Epidermal melanocyte (primary cell): ENCODE measurements at regions not wholly inside any gene's neighbourhood (a gene's known extent, or its start where the extent isn't known, plus 50 kb on each side); places are given as distances from the start of the nearest gene placed in this dataset.
"Not testable (repeated sequence)": the region's sequence is repeated elsewhere in the genome, so short reads cannot be mapped to it uniquely, and the experiment has no call there.

Source experiments
- DNase-seq: peaks from one replicate; pipeline ENCODE4 v3.0.0; 2011; ENCODE audit warnings: low spot score; ENCODE audit not compliant: insufficient read length

DNA sequence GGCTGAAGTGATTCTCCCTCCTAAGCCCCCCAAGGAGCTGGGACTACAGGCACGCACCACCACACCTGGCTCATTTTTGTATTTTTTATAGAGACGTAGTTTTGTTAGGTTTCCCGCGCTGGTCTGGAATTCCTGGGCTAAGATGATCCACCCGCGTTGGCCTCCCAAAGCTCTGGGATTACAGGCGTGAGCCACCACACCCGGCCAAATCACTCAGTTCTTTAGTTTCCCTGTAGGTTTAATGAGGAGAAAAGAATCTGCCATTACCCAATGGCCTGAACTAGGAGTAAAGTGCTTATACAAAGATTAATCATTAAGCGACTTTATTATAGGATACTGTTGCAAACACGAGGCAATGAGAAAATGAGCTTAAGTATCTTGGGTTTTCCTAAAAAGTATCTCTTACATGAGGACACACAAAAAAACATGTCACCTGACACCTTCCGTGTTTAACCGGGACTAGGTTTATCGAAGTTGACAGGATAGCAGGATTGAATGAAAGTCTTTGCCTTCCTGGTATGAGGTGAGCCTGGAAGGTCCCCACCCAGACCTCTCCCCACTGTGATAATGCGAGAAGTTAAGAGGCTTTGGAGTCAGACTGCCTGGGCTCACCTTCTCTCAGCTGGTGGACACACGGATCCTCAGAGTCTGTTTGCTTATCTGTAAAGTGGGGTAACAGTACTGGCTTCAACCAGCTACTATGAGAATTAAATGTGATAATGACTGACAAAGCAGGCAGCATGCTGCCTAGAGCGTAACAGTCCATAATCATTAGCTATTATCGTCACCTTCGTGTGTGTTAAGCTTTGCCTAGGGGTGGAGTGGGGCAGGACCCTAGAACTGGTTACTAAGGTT, 133.5 kb upstream of the KRAS start:
- DNase-seq: no peak

DNA sequence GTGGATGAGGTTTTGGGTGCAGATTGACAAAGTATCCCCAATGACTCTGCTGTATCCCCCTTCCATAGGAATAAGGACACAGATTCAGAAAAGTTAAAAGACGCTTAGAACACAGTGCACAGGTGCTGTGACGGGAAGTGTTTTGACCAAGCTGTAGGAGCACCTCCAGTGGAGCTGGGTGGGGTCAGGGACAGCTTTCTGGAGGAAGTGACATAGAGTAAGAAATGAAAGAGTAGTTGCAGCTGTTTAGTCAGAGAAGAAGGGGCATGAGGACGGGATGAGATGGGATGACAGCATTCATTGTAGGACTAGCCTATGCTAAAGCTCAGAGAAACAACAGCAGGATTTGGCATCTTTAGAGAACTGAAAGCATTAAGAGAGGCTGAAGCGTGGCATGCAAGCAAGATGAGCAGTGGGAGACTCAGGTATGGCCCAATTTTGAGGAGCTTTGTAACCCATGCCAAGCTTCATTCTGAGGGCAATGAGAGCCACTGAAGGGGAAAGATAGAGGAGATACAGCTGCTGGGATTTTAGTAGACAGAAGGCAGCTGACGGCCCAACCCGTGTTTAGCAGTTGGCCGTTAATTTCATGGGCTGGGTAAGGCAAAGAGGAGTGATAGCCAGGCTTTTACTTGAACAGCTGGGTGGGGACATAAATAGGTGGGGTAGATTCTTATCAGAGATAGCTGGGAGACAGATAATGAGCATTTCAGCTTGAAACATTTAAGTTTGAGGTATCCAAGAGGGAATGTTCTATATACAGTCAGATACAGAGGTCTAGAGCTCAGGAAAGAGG, 131.8 kb upstream of the KRAS start:
- no peak for DNase-seq

DNA sequence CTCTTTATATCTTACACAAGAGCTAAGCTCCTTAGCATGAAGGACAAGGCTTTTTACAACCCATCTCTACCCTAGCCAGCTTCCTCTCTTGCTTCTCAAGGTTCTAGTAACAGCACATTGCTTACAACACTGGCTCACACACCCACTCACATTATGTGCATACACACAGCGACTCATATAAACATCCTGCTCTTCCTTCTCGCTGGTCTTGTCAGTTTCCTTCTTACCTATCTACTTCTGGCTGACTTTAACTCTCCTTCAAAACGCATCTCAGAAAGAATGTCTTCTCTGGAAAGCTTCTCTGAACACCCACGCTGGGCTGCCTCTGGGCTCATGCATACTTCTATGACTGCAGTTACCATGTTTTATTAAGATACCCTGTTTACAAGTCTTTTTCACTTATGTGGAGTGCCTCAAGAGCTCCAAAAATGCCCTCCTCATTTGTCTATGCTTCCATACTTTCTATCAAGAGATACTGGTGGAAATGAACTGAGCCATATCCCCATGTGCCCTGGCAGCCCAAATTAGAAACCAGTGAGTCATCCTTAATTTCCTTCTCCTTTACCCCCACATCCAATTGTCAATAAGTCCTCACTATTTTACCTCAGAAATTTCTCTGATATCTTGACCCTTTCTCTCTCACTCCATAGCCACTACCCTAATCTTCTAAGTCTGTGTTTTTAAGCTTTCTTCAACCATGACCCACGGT, 126.9 kb upstream of the KRAS start:
- no peak for DNase-seq

DNA sequence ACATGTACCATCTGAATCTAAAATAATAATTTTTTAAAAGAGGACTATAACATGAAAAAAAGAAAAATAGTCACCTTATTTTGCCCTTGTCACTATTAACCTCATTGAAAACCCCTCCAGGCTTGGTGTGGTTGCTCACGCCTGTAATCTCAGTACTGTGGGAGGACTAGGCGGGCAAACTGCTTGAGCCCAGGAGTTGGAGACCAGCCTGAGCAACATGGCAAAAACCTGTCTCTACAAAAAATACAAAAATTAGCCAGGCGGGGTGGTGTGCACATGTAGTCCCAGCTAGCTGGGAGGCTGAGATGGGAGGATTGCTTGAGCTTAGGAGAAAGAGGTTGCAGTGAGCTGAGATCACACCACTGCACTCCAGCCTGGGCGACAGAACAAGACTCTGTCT, 126.3 kb upstream of the KRAS start:
- DNase-seq: no peak

DNA sequence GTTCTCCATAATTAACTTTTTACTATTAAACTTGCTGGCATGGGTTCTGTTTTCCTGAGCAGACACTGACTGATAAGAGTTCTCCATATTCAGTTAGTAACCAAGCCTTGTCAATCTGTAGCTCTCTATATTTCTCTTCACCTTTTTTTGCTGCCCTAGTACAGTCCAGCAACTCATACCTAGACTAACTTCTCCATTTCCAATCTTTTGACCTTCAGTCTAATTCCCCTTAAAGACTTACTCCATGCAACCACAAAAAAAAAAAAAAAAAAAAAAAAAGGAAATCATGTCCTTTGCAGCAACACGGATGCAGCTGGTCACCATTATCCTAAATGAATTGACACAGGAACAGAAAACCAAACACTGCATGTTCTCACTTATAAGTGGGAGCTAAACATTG, 125.7 kb upstream of the KRAS start:
- DNase-seq: no peak

DNA sequence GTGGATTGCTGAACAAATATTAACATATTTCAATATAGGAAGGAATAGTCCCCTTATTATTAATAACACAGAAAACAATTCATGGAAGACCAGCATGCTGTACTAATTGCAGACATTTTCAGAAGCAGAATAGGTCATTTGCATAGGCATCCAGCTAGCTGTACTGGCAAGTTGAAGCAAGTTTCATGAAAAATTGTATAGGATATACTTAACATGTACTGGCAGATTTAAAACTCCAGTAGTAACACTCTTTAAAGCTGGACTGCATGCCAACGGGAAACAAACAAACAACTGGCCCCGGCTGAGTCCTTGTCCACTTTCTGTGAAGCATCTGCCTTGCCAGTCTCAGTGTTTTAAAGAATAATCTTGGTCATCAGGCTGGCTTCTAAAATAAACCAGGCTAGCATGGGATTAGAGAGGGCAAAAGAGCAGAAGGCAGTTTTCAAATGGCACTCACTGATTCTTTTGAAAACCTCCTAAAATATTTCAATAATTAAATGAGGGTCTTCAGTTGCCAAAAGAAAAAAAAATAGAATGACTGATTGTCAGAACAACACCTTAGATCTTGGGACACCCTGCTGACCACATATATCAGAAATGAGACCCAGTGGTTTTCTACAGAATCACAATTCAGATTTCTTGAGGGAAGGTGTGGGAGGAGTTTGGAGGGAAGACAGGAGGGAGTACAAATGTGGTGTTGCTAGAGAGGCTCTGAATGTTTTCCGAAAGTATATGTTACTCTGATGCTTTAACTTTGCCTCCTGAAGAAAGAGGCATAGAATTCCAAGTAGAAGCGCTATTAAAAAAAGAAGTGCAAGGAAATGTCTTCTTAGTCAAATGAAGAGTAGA, 122.5 kb upstream of the KRAS start:
- DNase-seq: no peak

DNA sequence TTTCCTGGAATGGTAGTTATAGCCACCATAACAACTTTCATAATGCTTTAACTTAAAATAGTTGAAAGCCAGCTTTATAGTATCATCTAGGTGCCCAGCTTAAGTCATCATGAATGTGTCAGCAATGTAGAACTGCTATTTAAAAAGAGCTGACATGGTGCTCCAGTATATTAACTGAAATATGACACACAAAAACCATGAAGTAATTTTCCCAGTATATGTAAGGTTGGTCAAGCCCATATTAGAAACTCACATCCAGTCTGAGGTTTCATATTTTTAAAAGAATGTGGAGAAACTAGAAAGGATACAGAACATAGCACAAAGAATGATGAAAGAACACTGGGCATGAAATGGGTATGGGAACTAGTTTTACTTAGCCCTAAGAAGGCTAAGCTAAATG, 121.3 kb upstream of the KRAS start:
- DNase-seq: no peak

DNA sequence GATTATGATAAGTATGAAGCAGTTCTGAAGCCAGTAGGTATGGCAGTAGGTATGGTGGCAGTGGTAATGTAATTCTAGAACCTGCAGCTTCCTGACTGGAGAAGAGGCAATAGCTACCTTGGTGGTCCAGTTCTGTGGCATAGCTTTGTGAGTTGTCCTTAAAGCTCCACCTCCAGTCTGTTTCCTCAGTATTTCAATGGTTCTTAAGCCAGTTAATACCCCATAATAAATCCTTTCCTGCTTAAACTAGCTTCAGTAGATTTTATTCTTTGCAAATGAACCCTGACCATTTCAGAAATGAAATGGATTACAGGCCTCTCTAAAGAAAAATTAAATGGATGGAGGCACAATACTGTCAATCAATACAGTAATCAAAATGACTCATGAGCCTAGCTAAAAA, 117.8 kb upstream of the KRAS start:
- DNase-seq: no peak

DNA sequence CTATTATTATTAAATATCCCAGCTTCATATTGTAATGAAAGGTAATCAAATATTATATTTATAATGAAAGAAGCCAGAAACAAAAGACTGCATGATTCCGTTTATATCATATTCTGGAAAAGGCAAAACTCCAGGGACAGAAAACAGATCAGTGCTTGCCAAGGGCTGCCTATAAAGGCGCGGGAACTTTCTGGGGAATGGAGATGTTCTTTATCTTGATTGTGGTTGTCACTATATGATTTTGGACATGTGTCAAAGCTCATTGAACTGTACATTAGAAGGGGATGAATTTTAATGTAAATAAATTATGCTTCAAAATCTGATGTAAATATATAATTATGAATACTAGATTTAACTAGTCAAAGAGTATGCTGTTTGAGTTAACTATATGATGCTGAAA, 115.4 kb upstream of the KRAS start:
- DNase-seq: no peak

DNA sequence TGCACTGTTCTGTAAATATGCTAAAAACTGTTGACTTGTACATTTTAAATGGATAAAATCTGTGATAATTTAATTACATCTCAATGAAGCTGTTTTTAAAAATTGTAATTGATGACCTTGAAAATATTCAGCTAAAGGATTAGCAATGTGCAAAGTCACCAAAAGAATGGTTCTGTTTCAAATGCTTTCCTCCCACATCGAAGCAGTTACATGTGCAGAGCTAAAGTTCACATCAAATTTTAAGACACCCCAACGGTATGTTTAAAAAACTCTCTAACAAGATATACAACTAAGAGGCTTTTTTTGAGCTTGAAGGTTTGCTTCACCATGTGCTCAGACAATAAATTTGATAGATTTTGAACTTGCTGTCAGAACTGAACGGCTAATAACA, 114.6 kb upstream of the KRAS start:
- DNase-seq: no peak

DNA sequence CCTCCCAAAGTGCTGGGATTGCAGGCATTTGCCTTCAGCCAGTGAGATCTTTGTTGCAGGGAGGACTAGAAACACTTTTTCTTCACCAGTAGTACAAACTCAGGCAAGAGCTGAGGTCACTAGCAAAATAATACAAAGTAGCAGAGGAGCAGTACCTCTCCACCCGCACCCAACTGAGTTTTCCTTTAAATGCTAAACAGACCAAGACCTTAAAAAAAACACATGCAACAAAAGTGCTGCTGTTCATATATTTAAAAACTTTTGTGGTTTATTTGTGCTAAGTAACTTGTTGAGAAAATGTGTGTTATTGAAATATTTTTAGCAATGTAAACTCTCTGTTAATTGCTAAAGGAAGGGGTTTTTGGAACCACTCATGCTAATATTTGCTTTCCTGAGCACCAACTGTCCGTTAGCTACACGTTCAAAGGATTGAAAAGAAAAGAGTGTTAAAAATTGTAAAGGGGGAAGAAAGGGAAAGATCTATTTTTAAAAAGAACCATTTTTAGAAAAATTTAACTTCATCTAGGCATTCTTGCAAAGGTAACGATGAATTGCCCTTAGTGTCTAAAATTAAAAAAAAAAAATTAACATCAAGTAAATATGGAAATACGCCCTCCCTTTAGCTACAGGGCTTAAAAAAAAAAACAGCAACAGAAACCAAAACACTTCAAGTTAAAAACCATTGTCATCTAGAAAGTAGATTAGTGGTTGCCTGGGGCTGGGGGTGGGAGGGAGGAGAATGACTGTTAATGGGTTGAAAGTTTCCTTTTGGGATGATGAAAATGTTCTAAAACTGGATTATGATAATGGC, 114.0 kb upstream of the KRAS start:
- no peak for DNase-seq

DNA sequence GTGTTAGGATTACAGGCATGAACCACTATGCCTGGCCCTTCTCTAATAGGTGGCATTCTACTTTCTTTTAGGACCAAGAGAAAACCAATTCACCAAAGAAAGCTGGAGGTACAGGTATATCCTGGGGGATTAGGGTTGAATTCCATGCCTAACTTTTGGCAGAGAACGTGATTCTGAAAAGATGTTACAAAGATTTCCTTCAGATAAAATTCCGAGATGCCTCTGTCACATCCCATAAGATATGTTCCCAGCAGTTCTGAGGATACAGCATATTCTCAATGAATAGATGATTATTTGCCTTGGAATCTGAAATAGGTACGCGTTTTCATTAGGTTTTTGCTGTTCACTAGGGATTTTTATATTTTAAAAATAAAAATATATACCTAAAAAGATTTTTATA, 111.9 kb upstream of the KRAS start:
- no peak for DNase-seq

DNA sequence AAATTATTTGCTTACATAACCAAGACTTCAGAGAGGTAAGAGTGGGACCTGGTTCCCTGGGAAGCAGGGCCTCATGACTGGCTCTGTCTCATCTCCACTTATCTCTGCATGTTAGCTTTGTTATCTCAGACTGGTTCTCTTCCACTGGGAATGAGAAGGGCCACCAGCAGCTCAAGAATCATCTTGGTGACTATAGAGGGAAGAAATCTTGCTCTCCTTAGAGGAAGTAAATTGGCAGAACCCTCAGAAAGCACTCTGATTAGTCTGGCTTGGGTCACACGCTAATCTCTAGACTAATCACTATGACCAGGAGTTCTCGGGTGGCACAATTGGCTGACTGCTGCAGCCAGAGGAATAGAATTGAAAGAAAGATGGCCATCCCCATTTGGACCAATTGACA, 110.8 kb upstream of the KRAS start:
- no peak for DNase-seq

DNA sequence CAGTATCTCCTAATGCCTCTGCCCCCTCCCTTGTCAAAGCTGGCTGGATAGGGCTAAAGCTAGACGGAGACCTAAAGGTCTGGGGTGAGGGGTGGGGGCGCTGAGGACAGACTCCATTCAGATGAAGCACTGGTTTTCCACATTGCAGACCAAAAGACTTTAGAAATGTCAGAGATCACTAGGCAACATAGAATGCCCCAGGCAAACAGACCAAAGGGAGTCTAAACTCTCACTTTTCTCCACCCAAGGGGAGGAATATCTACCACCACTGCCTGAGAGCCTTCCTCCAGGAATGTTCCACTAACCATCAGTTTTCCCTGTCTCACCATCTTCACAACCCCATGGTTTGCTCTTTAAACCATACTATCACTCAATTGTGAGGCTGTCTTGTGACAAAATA, 106.9 kb upstream of the KRAS start:
- DNase-seq: no peak

DNA sequence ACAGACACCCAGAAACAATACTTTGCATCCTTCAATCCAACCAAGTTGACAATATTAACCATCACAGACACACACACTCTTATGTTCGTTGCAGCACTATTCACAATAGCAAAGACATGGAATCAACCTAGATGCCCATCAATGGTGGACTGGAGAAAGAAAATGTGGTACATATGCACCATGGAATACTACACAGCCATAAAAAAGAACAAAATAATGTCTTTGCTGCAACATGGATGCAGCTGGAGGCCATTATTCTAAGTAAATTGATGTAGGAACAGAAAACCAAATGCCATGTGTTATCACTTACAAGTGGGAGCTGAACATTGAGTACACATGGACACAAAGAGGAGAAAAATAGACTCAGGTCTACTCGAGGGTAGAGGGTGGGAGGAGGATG, 102.2 kb upstream of the KRAS start:
- DNase-seq: not testable (repeated sequence)

DNA sequence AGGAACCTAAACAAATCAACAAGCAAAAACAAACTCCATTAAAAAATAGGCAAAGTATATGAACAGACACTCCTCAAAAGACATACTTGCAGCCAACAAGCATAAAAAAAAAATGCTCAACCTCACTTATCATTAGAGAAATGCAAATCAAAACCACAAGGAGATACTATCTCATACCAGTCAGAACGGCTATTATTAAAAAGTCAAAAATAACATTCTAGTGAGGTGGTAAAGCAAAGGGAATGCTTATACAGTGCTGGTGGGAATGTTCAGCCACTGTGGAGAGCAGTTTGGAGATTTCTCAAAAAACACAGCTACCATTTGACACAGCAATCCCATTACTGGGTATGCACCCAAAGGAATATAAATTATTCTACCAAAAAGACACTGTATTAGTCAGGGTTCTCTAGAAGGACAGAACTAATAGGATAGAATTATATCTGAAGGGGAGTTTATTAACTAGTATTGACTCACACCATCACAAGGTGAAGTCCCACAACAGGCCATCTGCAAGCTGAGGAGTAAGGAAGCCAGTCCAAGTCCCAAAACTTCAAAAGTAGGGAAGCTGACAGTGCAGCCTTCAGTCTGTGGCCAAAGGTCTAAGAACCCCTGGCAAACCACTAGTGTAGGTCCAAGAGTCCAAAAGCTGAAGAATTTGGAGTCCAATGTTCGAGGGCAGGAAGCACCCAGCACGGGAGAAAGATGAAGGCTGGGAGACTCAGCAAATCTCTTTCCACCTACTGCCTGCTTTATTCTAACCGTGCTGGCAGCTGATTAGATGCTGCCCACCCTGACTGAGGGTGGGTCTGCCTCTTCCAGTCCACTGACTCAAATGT, 101.6 kb upstream of the KRAS start:
- no peak for DNase-seq

DNA sequence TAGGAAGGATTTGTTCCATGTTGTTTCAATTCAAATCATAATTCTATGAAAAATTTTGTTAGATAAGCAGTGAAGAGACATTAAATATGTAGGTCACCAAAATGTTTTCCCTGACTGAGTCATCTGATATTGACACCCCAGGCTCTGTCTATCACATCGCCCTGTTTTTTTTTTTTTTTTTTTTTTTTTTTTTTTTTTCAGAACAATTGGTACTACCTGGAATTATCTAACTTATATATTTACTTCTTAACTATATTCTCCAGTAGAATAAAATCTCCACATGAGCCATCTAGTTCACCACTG, 97.8 kb upstream of the KRAS start:
- DNase-seq: no peak

DNA sequence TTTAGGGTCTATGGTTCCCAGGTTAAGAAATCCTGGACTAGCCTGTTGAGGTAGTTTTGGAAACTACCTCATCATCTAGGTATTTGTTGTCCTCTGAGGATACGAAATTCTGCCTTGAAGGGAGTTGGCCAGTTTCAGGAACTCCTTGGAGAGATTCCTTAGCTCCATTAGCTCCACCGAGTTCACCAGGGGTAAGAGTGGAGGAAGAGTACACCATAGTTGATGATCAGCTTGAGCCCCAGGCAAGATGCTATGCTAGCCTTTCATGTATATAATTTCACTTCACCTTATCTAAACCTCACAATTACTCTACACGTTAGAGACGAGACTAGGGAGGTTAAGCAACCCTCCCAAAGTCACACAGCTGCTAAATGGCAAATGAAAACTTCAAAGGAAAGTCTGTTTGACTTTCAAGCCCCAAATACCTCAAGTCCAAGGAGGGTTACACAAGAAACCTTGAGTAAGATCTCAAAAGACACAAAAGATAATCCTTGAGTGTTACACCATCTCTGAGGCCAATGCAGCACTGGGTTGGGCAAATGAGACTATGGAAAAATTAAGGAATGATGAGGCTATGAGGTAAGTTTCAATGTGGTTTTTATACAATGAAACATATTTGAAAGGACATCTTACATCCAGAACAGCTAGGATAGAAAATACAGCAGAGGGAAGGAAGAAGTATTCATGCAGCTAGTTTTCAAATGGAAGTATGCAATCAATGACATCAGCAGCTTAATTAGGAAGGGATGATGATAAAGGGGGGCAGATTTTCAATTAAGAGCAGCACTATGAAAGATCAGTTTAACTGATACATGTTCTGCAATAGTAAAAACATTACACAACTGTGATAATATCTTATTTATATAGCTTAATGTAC, 97.2 kb upstream of the KRAS start:
- DNase-seq: no peak

DNA sequence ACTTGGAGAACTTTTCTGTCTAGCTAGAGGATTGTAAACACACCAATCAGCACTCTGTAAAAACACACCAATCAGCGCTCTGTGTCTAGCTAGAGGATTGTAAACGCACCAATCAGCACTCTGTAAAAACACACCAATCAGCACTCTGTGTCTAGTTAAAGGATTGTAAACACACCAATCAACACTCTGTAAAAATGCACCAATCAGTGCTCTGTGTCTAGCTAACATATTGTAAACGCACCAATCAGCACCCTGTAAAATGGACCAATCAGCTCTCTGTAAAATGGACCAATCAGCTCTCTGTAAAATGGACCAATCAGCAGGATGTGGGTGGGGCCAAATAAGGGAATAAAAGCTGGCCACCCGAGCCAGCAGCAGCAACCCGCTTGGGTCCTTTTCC, 91.1 kb upstream of the KRAS start:
- DNase-seq: not testable (repeated sequence)
